ENCODE measurements at regions not wholly inside any gene's neighbourhood (a gene's known extent, or its start where the extent isn't known, plus 50 kb on each side); places are given as distances from the start of the nearest gene placed in this dataset.

- Histone ChIP-seq H3K36me3 (ENCODE audit: control insufficient read depth in 2 of 2, insufficient read depth in 2 of 2, low read length in 1 of 2) (no peaks in the 10 kb centered on the region), H3K79me2 (ENCODE audit: control insufficient read depth, insufficient read depth, low read length) (no peaks in the 10 kb centered on the region), H3K27ac (ENCODE audit: control insufficient read depth, insufficient read depth) (no peak overlapping the region), H2AFZ (ENCODE audit: control insufficient read depth, low read depth, low read length) (no peak overlapping the region), H3K9me3 (replicated peaks; ENCODE audit: control insufficient read depth, insufficient read depth, low read length) (no peaks in the 10 kb centered on the region), H3K27me3 (replicated peaks in 1 of 2; ENCODE audit: control insufficient read depth in 2 of 2, insufficient read depth in 2 of 2, low read length in 1 of 2) (no peaks in the 10 kb centered on the region), H3K4me2 (ENCODE audit: control insufficient read depth, insufficient read depth) (no peak overlapping the region), H3K4me3 (no peak overlapping the region), H3K4me1 (ENCODE audit: control insufficient read depth, insufficient read depth, low read length) (no peaks in the 10 kb centered on the region), H3K9ac (ENCODE audit: control insufficient read depth, insufficient read depth, low read length) (no peak overlapping the region), H4K20me1 (ENCODE audit: control insufficient read depth, insufficient read depth) (no peaks in the 10 kb centered on the region)
- no peak for FAIRE-seq
- ChIA-PET RAD21 (ENCODE audit: unreplicated experiment) (no interaction called here), CTCF (no interaction called here), POLR2A (no interaction called here), SMC1A (ENCODE audit: uncharacterized antibody, unreplicated experiment) (no interaction called here)
- TF ChIP-seq ASH2L (IDR thresholded peaks at IDR 0.05; ENCODE audit: borderline replicate concordance, low read depth): no peak
- TF ChIP-seq ZNF274 (IDR thresholded peaks at IDR 0.05; ENCODE audit: insufficient read depth, insufficient read length): no peak
- no peak for TF ChIP-seq MAX (IDR thresholded peaks at IDR 0.05; ENCODE audit: low read depth, low read length)
- in situ Hi-C loops (cut with MboI): no loop called here
- intact Hi-C loops (cut with micrococcal nuclease; ENCODE audit: unreplicated experiment): loop anchor here (10.0 kb wide), 1 partner anchor 376 kb away; no protein-coding TSS in a partner anchor
- no peak for DNase-seq (ENCODE audit: low read depth, low spot score)
- WGBS (ENCODE audit: insufficient coverage, insufficient replicate concordance, low lambda C conversion rate, missing lambda C conversion rate): 28% methylated on average over 7 of the region's 7 CpGs
- no peak for ATAC-seq
- no TSS peak for BruUV-seq (replicated peaks)
Observed at GRCh38 chr3:86708893-86709292, 282.1 kb downstream of the VGLL3 start.

DNA sequence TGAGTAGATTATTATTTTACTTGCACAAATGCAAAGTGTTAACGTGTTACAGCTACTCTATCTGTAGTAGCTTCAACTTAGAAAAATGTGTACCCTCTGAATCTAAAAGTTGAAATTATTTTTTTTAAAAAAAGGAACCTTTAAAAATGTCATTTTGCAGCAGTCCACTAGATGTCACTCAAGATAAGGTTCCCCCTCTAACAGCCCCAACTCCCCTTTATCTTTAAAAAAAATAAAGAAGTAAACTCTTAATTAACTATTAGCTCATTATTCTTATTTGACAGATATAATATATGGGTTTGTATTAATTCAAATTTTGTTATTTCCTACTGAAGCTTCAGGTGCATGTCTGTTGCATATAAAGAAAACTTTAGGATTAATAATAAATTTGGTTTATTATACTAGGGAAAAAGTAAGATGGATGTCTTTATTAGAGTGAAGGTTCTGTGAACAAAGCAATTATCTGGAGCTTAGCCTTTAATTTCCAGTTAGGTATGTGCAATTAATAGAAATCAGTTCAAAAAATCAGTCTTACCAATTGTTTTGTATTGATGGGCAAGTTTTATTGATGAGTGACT is 288.5 kb downstream of the VGLL3 start:
- H2AFZ ChIP-seq (ENCODE audit: control insufficient read depth, low read depth, low read length): no peak overlapping the region
- H3K4me3 ChIP-seq: no peak overlapping the region
- no peaks in the 10 kb centered on the region for H3K4me1 ChIP-seq (ENCODE audit: control insufficient read depth, insufficient read depth, low read length)
- 0% methylated on average over 1 of the region's 1 CpG for WGBS (ENCODE audit: insufficient coverage, insufficient replicate concordance, low lambda C conversion rate, missing lambda C conversion rate)
- FAIRE-seq (no peak), ATAC-seq (peak; percentile 23; the same call in 1 of the 3 replicates), DNase-seq (ENCODE audit: low read depth, low spot score) (no peak)
- no peaks in the 10 kb centered on the region for H3K79me2 ChIP-seq (ENCODE audit: control insufficient read depth, insufficient read depth, low read length)
- RAD21 ChIA-PET (ENCODE audit: unreplicated experiment): no interaction called here
- CTCF ChIA-PET: interaction anchor here (0.7 to 2.1 kb wide), 9 partner anchors 10 to 465 kb away, joined by 3 to 20 read pairs (median 4); no protein-coding TSS in a partner anchor
- in situ Hi-C loops (cut with MboI): no loop called here
- no peaks in the 10 kb centered on the region for H3K36me3 ChIP-seq (ENCODE audit: control insufficient read depth in 2 of 2, insufficient read depth in 2 of 2, low read length in 1 of 2)
- POLR2A ChIA-PET: no interaction called here
- no peaks in the 10 kb centered on the region for H4K20me1 ChIP-seq (ENCODE audit: control insufficient read depth, insufficient read depth)
- no peak overlapping the region for H3K27ac ChIP-seq (ENCODE audit: control insufficient read depth, insufficient read depth)
- H3K9me3 ChIP-seq (replicated peaks; ENCODE audit: control insufficient read depth, insufficient read depth, low read length): no peaks in the 10 kb centered on the region
- intact Hi-C loops (cut with micrococcal nuclease; ENCODE audit: unreplicated experiment): loop anchor here (10.0 kb wide), 1 partner anchor 382 kb away; no protein-coding TSS in a partner anchor
- no TSS peak for BruUV-seq (replicated peaks)
- H3K4me2 ChIP-seq (ENCODE audit: control insufficient read depth, insufficient read depth): no peak overlapping the region
- SMC1A ChIA-PET (ENCODE audit: uncharacterized antibody, unreplicated experiment): interaction anchor here (1.2 to 1.3 kb wide), 3 partner anchors 11 to 466 kb away, joined by 3 to 4 read pairs (median 3); no protein-coding TSS in a partner anchor
- no peak overlapping the region for H3K9ac ChIP-seq (ENCODE audit: control insufficient read depth, insufficient read depth, low read length)
- no peaks in the 10 kb centered on the region for H3K27me3 ChIP-seq (replicated peaks in 1 of 2; ENCODE audit: control insufficient read depth in 2 of 2, insufficient read depth in 2 of 2, low read length in 1 of 2)
- TF ChIP-seq IKZF2 (IDR thresholded peaks at IDR 0.05) (no peak), TAF1 (IDR thresholded peaks at IDR 0.05; ENCODE audit: borderline replicate concordance, low read depth, low read length) (no peak), TCF12 (IDR thresholded peaks at IDR 0.05; ENCODE audit: low read depth, low read length) (no peak), PKNOX1 (IDR thresholded peaks at IDR 0.05) (0 out of 2 replicates have a peak, but pooled peaks have one; percentile 25), CBX5 (IDR thresholded peaks at IDR 0.05; ENCODE audit: low read depth) (no peak), HDGF (IDR thresholded peaks at IDR 0.05) (no peak), USF2 (IDR thresholded peaks at IDR 0.05; ENCODE audit: borderline replicate concordance, low read depth, low read length) (no peak), RUNX3 (IDR thresholded peaks at IDR 0.05; ENCODE audit: low read length) (no peak), SMC3 (IDR thresholded peaks at IDR 0.05; ENCODE audit: borderline replicate concordance, low read length) (no peak), MXI1 (IDR thresholded peaks at IDR 0.05; ENCODE audit: low read depth, low read length) (no peak)
- TF ChIP-seq, protein P1, sequence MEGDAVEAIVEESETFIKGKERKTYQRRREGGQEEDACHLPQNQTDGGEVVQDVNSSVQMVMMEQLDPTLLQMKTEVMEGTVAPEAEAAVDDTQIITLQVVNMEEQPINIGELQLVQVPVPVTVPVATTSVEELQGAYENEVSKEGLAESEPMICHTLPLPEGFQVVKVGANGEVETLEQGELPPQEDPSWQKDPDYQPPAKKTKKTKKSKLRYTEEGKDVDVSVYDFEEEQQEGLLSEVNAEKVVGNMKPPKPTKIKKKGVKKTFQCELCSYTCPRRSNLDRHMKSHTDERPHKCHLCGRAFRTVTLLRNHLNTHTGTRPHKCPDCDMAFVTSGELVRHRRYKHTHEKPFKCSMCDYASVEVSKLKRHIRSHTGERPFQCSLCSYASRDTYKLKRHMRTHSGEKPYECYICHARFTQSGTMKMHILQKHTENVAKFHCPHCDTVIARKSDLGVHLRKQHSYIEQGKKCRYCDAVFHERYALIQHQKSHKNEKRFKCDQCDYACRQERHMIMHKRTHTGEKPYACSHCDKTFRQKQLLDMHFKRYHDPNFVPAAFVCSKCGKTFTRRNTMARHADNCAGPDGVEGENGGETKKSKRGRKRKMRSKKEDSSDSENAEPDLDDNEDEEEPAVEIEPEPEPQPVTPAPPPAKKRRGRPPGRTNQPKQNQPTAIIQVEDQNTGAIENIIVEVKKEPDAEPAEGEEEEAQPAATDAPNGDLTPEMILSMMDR (IDR thresholded peaks at IDR 0.05 in 2 of 3, conservative IDR thresholded peaks at IDR 0.05 in 1 of 3; ENCODE audit: control insufficient read depth in 2 of 3, extremely low read depth in 1 of 3, insufficient read depth in 1 of 3, low read depth in 3 of 3, low read length in 3 of 3): peak; percentile 40 to 44 (median 41); a peak in 4 of 6 replicates
